Left forelimb (tissue), 1 donor: ENCODE measurements at regions not wholly inside any gene's neighbourhood (a gene's known extent, or its start where the extent isn't known, plus 50 kb on each side); places are given as distances from the start of the nearest gene placed in this dataset.
"Not testable (repeated sequence)": the region's sequence is repeated elsewhere in the genome, so short reads cannot be mapped to it uniquely, and the experiment has no call there.

Experiments
- DNase-seq: peaks from one replicate; pipeline ENCODE4 v3.0.0-alpha.2; 2018; ENCODE audit warnings: low spot score

- no peak for DNase-seq
These were observed 391.6 kb downstream of the ADCYAP1 start for GRCh38 chr18:1296237-1296636.

GRCh38 chr18:1302861-1303260, 398.2 kb downstream of the ADCYAP1 start:
- DNase-seq, result no peak

- no peak for DNase-seq
These were observed 399.8 kb downstream of the ADCYAP1 start for GRCh38 chr18:1304392-1304992.

- no peak for DNase-seq
These were observed 402.0 kb downstream of the ADCYAP1 start for GRCh38 chr18:1306641-1307040.

GRCh38 chr18:1308686-1309085, 404.0 kb downstream of the ADCYAP1 start:
- DNase-seq, result no peak

GRCh38 chr18:1311376-1311775, 406.7 kb downstream of the ADCYAP1 start:
- no peak for DNase-seq

- not testable (repeated sequence) for DNase-seq
These were observed 430.7 kb downstream of the ADCYAP1 start for GRCh38 chr18:1335345-1335744.

- no peak for DNase-seq
These were observed 446.3 kb downstream of the ADCYAP1 start for GRCh38 chr18:1350931-1351450.

GRCh38 chr18:1353025-1353424, 448.4 kb downstream of the ADCYAP1 start:
- no peak for DNase-seq

- no peak for DNase-seq
These were observed 453.1 kb downstream of the ADCYAP1 start for GRCh38 chr18:1357724-1358123.

- no peak for DNase-seq
These were observed 457.3 kb downstream of the ADCYAP1 start for GRCh38 chr18:1361936-1362335.

GRCh38 chr18:1370552-1370951, 465.9 kb downstream of the ADCYAP1 start:
- DNase-seq, result no peak

- no peak for DNase-seq
These were observed 467.1 kb downstream of the ADCYAP1 start for GRCh38 chr18:1371724-1372123.

GRCh38 chr18:1383465-1383864, 478.8 kb downstream of the ADCYAP1 start:
- no peak for DNase-seq

GRCh38 chr18:1388468-1388867, 483.8 kb downstream of the ADCYAP1 start:
- DNase-seq, result not testable (repeated sequence)

- DNase-seq, result no peak
These were observed 487.4 kb downstream of the ADCYAP1 start for GRCh38 chr18:1392046-1392445.

GRCh38 chr18:1392865-1393734, 488.4 kb downstream of the ADCYAP1 start:
- DNase-seq, result no peak

GRCh38 chr18:1393929-1394328, 489.3 kb downstream of the ADCYAP1 start:
- no peak for DNase-seq

- no peak for DNase-seq
These were observed 489.8 kb downstream of the ADCYAP1 start for GRCh38 chr18:1394426-1394825.

GRCh38 chr18:1394966-1395365, 490.3 kb downstream of the ADCYAP1 start:
- no peak for DNase-seq

GRCh38 chr18:1408376-1408775, 503.7 kb downstream of the ADCYAP1 start:
- DNase-seq, result no peak

GRCh38 chr18:1412655-1413322, 508.1 kb downstream of the ADCYAP1 start:
- DNase-seq, result no peak

- no peak for DNase-seq
These were observed 508.6 kb downstream of the ADCYAP1 start for GRCh38 chr18:1413323-1413675.
